HG02970 (cell line): ENCODE measurements at regions not wholly inside any gene's neighbourhood (a gene's known extent, or its start where the extent isn't known, plus 50 kb on each side); places are given as distances from the start of the nearest gene placed in this dataset.
"Not testable (repeated sequence)": the region's sequence is repeated elsewhere in the genome, so short reads cannot be mapped to it uniquely, and the experiment has no call there.

Experiments
- ATAC-seq: cut with Tn5 transposase; IDR thresholded peaks from one replicate; pipeline ENCODE4 v1.9.1; 2021; ENCODE audit warnings: mild to moderate bottlenecking, moderate library complexity, moderate number of reproducible peaks; ENCODE audit not compliant: unreplicated experiment, low FRiP score

GRCh38 chr5:18295696-18296095, 661.4 kb downstream of the TAF11L14 start:
- not testable (repeated sequence) for ATAC-seq

GRCh38 chr5:18299166-18299565, 664.9 kb downstream of the TAF11L14 start:
- ATAC-seq, result no peak

- no peak for ATAC-seq
Observed at GRCh38 chr5:18305288-18305924, 671.1 kb downstream of the TAF11L14 start.

GRCh38 chr5:18311266-18311665, 677.0 kb downstream of the TAF11L14 start:
- ATAC-seq, result no peak

GRCh38 chr5:18312016-18312415, 677.8 kb downstream of the TAF11L14 start:
- ATAC-seq, result no peak

GRCh38 chr5:18314192-18314778, 680.0 kb downstream of the TAF11L14 start:
- no peak for ATAC-seq

- ATAC-seq, result no peak
Observed at GRCh38 chr5:18321262-18321942, 687.1 kb downstream of the TAF11L14 start.

GRCh38 chr5:18323891-18324290, 689.6 kb downstream of the TAF11L14 start:
- no peak for ATAC-seq

GRCh38 chr5:18325431-18325830, 691.2 kb downstream of the TAF11L14 start:
- no peak for ATAC-seq

- no peak for ATAC-seq
Observed at GRCh38 chr5:18329328-18329727, 695.1 kb downstream of the TAF11L14 start.

GRCh38 chr5:18333841-18334240, 699.6 kb downstream of the TAF11L14 start:
- no peak for ATAC-seq

GRCh38 chr5:18334949-18335348, 700.7 kb downstream of the TAF11L14 start:
- no peak for ATAC-seq

GRCh38 chr5:18354828-18355227, 720.6 kb downstream of the TAF11L14 start:
- ATAC-seq, result no peak

- ATAC-seq, result no peak
Observed at GRCh38 chr5:18357486-18357885, 723.2 kb downstream of the TAF11L14 start.

- ATAC-seq, result no peak
Observed at GRCh38 chr5:18366234-18366633, 732.0 kb downstream of the TAF11L14 start.

- ATAC-seq, result no peak
Observed at GRCh38 chr5:18370531-18370930, 736.3 kb downstream of the TAF11L14 start.

GRCh38 chr5:18375641-18376040, 741.4 kb downstream of the TAF11L14 start:
- ATAC-seq, result no peak

GRCh38 chr5:18378066-18378465, 743.8 kb downstream of the TAF11L14 start:
- ATAC-seq, result no peak

- ATAC-seq, result no peak
Observed at GRCh38 chr5:18379189-18379588, 744.9 kb downstream of the TAF11L14 start.

- no peak for ATAC-seq
Observed at GRCh38 chr5:18380729-18381362, 746.6 kb downstream of the TAF11L14 start.
